H9 (cell line): ENCODE measurements at regions not wholly inside any gene's neighbourhood (a gene's known extent, or its start where the extent isn't known, plus 50 kb on each side); places are given as distances from the start of the nearest gene placed in this dataset.

Source experiments
- DNase-seq: peaks from one replicate; pipeline ENCODE4 v3.0.0-alpha.2; 2017
- H2AFZ ChIP-seq: one replicate; pipeline ENCODE4 v1.6.1; 2013; ENCODE audit warnings: mild to moderate bottlenecking, low read length, control low read depth, moderate library complexity
- H2AK5ac ChIP-seq: 2 replicates; pipeline ENCODE4 v1.6.1; 2013; ENCODE audit warnings: low read length, control low read depth, mixed read lengths; ENCODE audit not compliant: insufficient read length
- H2BK120ac ChIP-seq: one replicate; pipeline ENCODE4 v1.6.1; 2013; ENCODE audit warnings: low read depth, mild to moderate bottlenecking, low read length, control low read depth, inconsistent platforms; ENCODE audit not compliant: poor library complexity, severe bottlenecking
- H2BK12ac ChIP-seq: 2 replicates; pipeline ENCODE4 v1.6.1; 2013; ENCODE audit warnings: low read length, control low read depth, mixed read lengths, low read depth; ENCODE audit not compliant: insufficient read length
- H2BK15ac ChIP-seq: 2 replicates; pipeline ENCODE4 v1.6.1; 2013; ENCODE audit warnings: low read depth, low read length, control low read depth
- H2BK20ac ChIP-seq: one replicate; pipeline ENCODE4 v1.6.1; 2013; ENCODE audit warnings: low read depth, mild to moderate bottlenecking, low read length, control low read depth, inconsistent platforms; ENCODE audit not compliant: poor library complexity, severe bottlenecking
- H2BK5ac ChIP-seq: 2 replicates; pipeline ENCODE4 v1.6.1; 2013; ENCODE audit warnings: low read length, control low read depth, mixed read lengths; ENCODE audit not compliant: insufficient read length
- H3K14ac ChIP-seq: 2 replicates; pipeline ENCODE4 v1.6.1; 2013; ENCODE audit warnings: low read length, control low read depth; ENCODE audit not compliant: insufficient read depth
- H3K18ac ChIP-seq: 2 replicates; pipeline ENCODE4 v1.6.1; 2013; ENCODE audit warnings: low read depth, mild to moderate bottlenecking, mixed read lengths, low read length, control low read depth; ENCODE audit not compliant: insufficient read length
- H3K23ac ChIP-seq: 2 replicates; pipeline ENCODE4 v1.6.1; 2013; ENCODE audit warnings: low read length, control low read depth, mixed read lengths, low read depth; ENCODE audit not compliant: insufficient read length
- H3K23me2 ChIP-seq: 2 replicates; pipeline ENCODE4 v1.6.1; 2013; ENCODE audit warnings: low read depth, mild to moderate bottlenecking, mixed read lengths, low read length, control low read depth; ENCODE audit not compliant: insufficient read length, poor library complexity, severe bottlenecking
- H3K27ac ChIP-seq: 2 replicates; pipeline ENCODE4 v1.5.1; 2013; ENCODE audit warnings: low read length, control low read depth, mixed read lengths, low read depth; ENCODE audit not compliant: insufficient read length
- H3K27me3 ChIP-seq: 2 replicates; pipeline ENCODE4 v1.6.1; 2013; ENCODE audit warnings: low read length, control low read depth, inconsistent platforms; ENCODE audit not compliant: insufficient read depth
- H3K4ac ChIP-seq: 2 replicates; pipeline ENCODE4 v1.6.1; 2013; ENCODE audit warnings: low read depth, mild to moderate bottlenecking, control low read depth, inconsistent platforms, low read length, moderate library complexity
- H3K4me1 ChIP-seq: 2 replicates; pipeline ENCODE4 v1.6.1; 2013; ENCODE audit warnings: low read length, control low read depth, inconsistent platforms; ENCODE audit not compliant: insufficient read depth
- H3K4me2 ChIP-seq: 2 replicates; pipeline ENCODE4 v1.6.1; 2013; ENCODE audit warnings: low read length, control low read depth, mixed read lengths; ENCODE audit not compliant: insufficient read length, insufficient read depth
- H3K56ac ChIP-seq: 2 replicates; pipeline ENCODE4 v1.6.1; 2013; ENCODE audit warnings: low read depth, mild to moderate bottlenecking, mixed read lengths, low read length, control low read depth; ENCODE audit not compliant: insufficient read length
- H3K79me1 ChIP-seq: 2 replicates; pipeline ENCODE4 v1.6.1; 2013; ENCODE audit warnings: low read depth, mild to moderate bottlenecking, moderate library complexity, low read length, control low read depth, inconsistent platforms; ENCODE audit not compliant: insufficient read depth, poor library complexity, severe bottlenecking
- H3K79me2 ChIP-seq: 2 replicates; pipeline ENCODE4 v1.6.1; 2013; ENCODE audit warnings: low read length, control low read depth, inconsistent platforms; ENCODE audit not compliant: insufficient read depth
- H3K9ac ChIP-seq: 2 replicates; pipeline ENCODE4 v1.6.1; 2013; ENCODE audit warnings: low read length, control low read depth, mixed read lengths; ENCODE audit not compliant: insufficient read length; ENCODE audit errors: extremely low read depth
- H3K9me3 ChIP-seq: one replicate; pipeline ENCODE4 v1.6.1; 2013; ENCODE audit warnings: low read depth, low read length, inconsistent platforms; ENCODE audit not compliant: control insufficient read depth
- H3T11ph ChIP-seq: one replicate; pipeline ENCODE4 v1.6.1; 2013; ENCODE audit warnings: mild to moderate bottlenecking, low read length, control low read depth, inconsistent platforms
- H4K20me1 ChIP-seq: one replicate; pipeline ENCODE4 v1.6.1; 2013; ENCODE audit not compliant: control insufficient read depth, insufficient read length, insufficient read depth
- H4K5ac ChIP-seq: 2 replicates; pipeline ENCODE4 v1.6.1; 2013; ENCODE audit warnings: low read depth, mild to moderate bottlenecking, mixed read lengths, low read length, control low read depth; ENCODE audit not compliant: insufficient read length
- H4K8ac ChIP-seq: replicated peaks from 2 replicates; pipeline ENCODE4 v1.6.1; 2013; ENCODE audit warnings: low read length, control low read depth, mixed read lengths, low read depth; ENCODE audit not compliant: insufficient read length
- H4K91ac ChIP-seq: 2 replicates; pipeline ENCODE4 v1.6.1; 2013; ENCODE audit warnings: low read depth, mild to moderate bottlenecking, moderate library complexity, mixed read lengths, low read length, control low read depth; ENCODE audit not compliant: insufficient read length
- H3K27ac Mint-ChIP-seq, 3 experiments: 2 replicates in 2 of 3; 3 replicates in 1 of 3; pipeline ENCODE4 v1.8.0; 2020 to 2021; ENCODE audit warnings: mixed read lengths in 3 of 3, mild to moderate bottlenecking in 1 of 3, moderate library complexity in 1 of 3
- H3K27me3 Mint-ChIP-seq: 2 replicates; pipeline ENCODE4 v1.8.0; 2021; ENCODE audit warnings: low read depth, mild to moderate bottlenecking, moderate library complexity, mixed read lengths
- H3K36me3 Mint-ChIP-seq, 3 experiments: 2 replicates in 2 of 3; 3 replicates in 1 of 3; pipeline ENCODE4 v1.8.0; 2020 to 2021; ENCODE audit warnings: low read depth in 3 of 3, mixed read lengths in 3 of 3; ENCODE audit not compliant: insufficient read depth in 1 of 3
- H3K4me1 Mint-ChIP-seq, 2 experiments: 2 replicates each; pipeline ENCODE4 v1.8.0; 2020; ENCODE audit warnings: mixed read lengths in 2 of 2
- H3K4me3 Mint-ChIP-seq, 2 experiments: 2 replicates in 1 of 2; 3 replicates in 1 of 2; pipeline ENCODE4 v1.8.0; 2020 to 2021; ENCODE audit warnings: mild to moderate bottlenecking in 2 of 2, mixed read lengths in 2 of 2, moderate library complexity in 1 of 2
- H3K9me3 Mint-ChIP-seq, 2 experiments: 2 replicates in 1 of 2; 3 replicates in 1 of 2; pipeline ENCODE4 v1.8.0; 2020; ENCODE audit warnings: mild to moderate bottlenecking in 2 of 2, mixed read lengths in 2 of 2, moderate library complexity in 1 of 2
- CTCF ChIP-seq: fragments of 200-600 bp; sonication (generic); conservative IDR thresholded peaks from 3 replicates; pipeline ENCODE4 v1.8.0; 2021; ENCODE audit warnings: antibody characterized with exemption, mild to moderate bottlenecking
- WGBS: extraction: QIAGEN DNeasy Blood & Tissue Kit; methylation state at CpG from one replicate; pipeline ENCODE4 v1.1.7; 2013; ENCODE audit warnings: missing lambda C conversion rate, low lambda C conversion rate, mixed read lengths; ENCODE audit not compliant: insufficient read length; ENCODE audit errors: extremely low coverage; 5-methylcytosine and 5-hydroxymethylcytosine counted together

DNA sequence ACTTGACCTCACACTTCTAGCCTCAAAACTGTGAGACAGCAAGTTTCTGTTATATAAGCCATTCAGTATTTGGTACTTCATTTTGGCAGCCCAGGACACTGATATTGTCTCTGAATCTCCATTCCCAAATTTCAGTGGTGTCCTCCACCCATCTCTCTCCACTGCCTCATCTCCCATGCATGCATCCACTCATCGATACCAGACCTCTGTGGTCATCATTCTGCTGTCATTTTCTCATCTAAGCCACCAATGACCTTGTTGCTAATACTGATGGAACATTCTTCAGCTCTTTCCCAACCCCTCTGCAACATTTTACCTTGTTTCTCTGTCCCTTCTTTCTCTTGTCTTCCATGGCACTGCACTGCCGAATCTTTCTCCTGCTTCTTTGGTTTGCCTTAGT lies 221.8 kb downstream of the SNX18 start:
- H3K79me2 ChIP-seq: no peaks in the 10 kb centered on the region
- H3K4me3 Mint-ChIP-seq: no peak overlapping the region
- peaks cover 1% of the 10 kb centered on the region; the same call in 1 of the 2 replicates for H3K27me3 Mint-ChIP-seq
- H3K14ac ChIP-seq: no peak overlapping the region
- no peak for DNase-seq
- WGBS: no CpG with 5 or more reads among the region's 2 CpGs
- H3K4me1 Mint-ChIP-seq: peaks cover 17 to 25% of the 10 kb centered on the region in 2 experiments
- H2BK12ac ChIP-seq: no peak overlapping the region
- H3K18ac ChIP-seq: no peak overlapping the region
- no peaks in the 10 kb centered on the region for H3K9me3 Mint-ChIP-seq
- H3K23me2 ChIP-seq: no peaks in the 10 kb centered on the region
- no peaks in the 10 kb centered on the region for H4K20me1 ChIP-seq
- no peak overlapping the region for H3K4me2 ChIP-seq
- H3K4me1 ChIP-seq: no peaks in the 10 kb centered on the region; the same call in 1 of the 2 replicates
- H2AK5ac ChIP-seq: no peak overlapping the region
- no peaks in the 10 kb centered on the region for H3K36me3 Mint-ChIP-seq
- TF ChIP-seq CTCF: no peak
- H3T11ph ChIP-seq: no peak overlapping the region
- H4K5ac ChIP-seq: no peak overlapping the region
- no peak overlapping the region for H3K23ac ChIP-seq
- no peaks in the 10 kb centered on the region for H3K9me3 ChIP-seq
- H3K9ac ChIP-seq: no peak overlapping the region
- H3K4ac ChIP-seq: no peak overlapping the region
- no peaks in the 10 kb centered on the region for H3K27me3 ChIP-seq
- H3K79me1 ChIP-seq: no peaks in the 10 kb centered on the region
- no peak overlapping the region for H3K27ac ChIP-seq
- no peak overlapping the region for H2BK20ac ChIP-seq
- no peak overlapping the region for H4K91ac ChIP-seq
- no peak overlapping the region for H2BK15ac ChIP-seq
- H2AFZ ChIP-seq: no peak overlapping the region
- no peak overlapping the region for H3K56ac ChIP-seq
- no peak overlapping the region for H2BK5ac ChIP-seq
- no peak overlapping the region; a peak in 1 of 7 replicates for H3K27ac Mint-ChIP-seq
- H2BK120ac ChIP-seq: no peak overlapping the region
- H4K8ac ChIP-seq: no peak overlapping the region
